Colonic mucosa (tissue), 4 donors: ENCODE measurements at regions not wholly inside any gene's neighbourhood (a gene's known extent, or its start where the extent isn't known, plus 50 kb on each side); places are given as distances from the start of the nearest gene placed in this dataset.
"Not testable (repeated sequence)": the region's sequence is repeated elsewhere in the genome, so short reads cannot be mapped to it uniquely, and the experiment has no call there.

Source experiments
- DNase-seq: peaks from one replicate; pipeline ENCODE4 v3.0.0-alpha.2; 2020
- H3K27ac ChIP-seq: fragments of 200-600 bp; one replicate; pipeline ENCODE4 v1.8.0; 2021
- H3K27me3 ChIP-seq: fragments of 200-600 bp; one replicate; pipeline ENCODE4 v1.8.0; 2021
- H3K36me3 ChIP-seq: fragments of 200-600 bp; one replicate; pipeline ENCODE4 v1.8.0; 2021
- H3K4me1 ChIP-seq: fragments of 200-600 bp; one replicate; pipeline ENCODE4 v1.8.0; 2021; ENCODE audit warnings: mild to moderate bottlenecking
- H3K4me3 ChIP-seq: fragments of 200-600 bp; one replicate; pipeline ENCODE4 v1.8.0; 2021
- H3K9ac ChIP-seq, 2 donors: one replicate each; pipeline ENCODE4 v1.7.0; 2013; ENCODE audit warnings: control low read depth in 2 of 2, low read depth in 2 of 2, low read length in 2 of 2
- H3K9me3 ChIP-seq: fragments of 200-600 bp; one replicate; pipeline ENCODE4 v1.8.0; 2021
- intact Hi-C: fragments of 100-400 bp; cut with DNase I; formaldehyde crosslinking; loops from one replicate; pipeline ENCODE4 v1.14.1; 2022
- TF ChIP-seq, protein P1 (sequence below): fragments of 200-600 bp; IDR thresholded peaks from one replicate; pipeline ENCODE4 v1.8.0; 2022; ENCODE audit warnings: antibody characterized with exemption, mild to moderate bottlenecking
- donor health status: healthy.
- donor health status: DM: no; HTN: no; CAD: no.
- donor health status: DM: no; HTN: no; CAD: no.

DNA sequence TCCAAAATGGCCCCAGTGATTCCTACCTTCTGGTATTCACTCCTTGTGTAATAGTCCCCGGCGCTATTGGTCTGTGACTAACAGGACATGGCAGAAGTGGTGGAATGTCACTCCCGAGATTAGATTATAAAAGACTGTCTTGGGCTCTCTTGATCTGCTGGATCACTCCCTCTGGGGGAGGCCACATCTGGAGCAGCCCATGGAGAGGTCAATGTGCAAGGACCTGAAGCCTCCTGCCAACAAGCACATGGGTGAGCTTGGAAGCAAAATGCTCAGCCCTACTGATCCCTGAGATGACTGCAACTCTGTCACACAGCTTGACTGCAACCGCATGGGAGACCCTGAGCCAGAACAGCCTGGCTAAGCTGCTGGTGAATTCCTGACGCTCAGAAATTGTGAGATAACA is 94.3 kb upstream of the GLI2 start:
- no peak overlapping the region for H3K9ac ChIP-seq
- no peaks in the 10 kb centered on the region for H3K9me3 ChIP-seq
- no peak overlapping the region for H3K27ac ChIP-seq
- no peak overlapping the region for H3K4me3 ChIP-seq
- no peaks in the 10 kb centered on the region for H3K36me3 ChIP-seq
- intact Hi-C loops = no loop called here
- no peak for DNase-seq
- H3K27me3 ChIP-seq = no peaks in the 10 kb centered on the region
- TF ChIP-seq, protein P1, sequence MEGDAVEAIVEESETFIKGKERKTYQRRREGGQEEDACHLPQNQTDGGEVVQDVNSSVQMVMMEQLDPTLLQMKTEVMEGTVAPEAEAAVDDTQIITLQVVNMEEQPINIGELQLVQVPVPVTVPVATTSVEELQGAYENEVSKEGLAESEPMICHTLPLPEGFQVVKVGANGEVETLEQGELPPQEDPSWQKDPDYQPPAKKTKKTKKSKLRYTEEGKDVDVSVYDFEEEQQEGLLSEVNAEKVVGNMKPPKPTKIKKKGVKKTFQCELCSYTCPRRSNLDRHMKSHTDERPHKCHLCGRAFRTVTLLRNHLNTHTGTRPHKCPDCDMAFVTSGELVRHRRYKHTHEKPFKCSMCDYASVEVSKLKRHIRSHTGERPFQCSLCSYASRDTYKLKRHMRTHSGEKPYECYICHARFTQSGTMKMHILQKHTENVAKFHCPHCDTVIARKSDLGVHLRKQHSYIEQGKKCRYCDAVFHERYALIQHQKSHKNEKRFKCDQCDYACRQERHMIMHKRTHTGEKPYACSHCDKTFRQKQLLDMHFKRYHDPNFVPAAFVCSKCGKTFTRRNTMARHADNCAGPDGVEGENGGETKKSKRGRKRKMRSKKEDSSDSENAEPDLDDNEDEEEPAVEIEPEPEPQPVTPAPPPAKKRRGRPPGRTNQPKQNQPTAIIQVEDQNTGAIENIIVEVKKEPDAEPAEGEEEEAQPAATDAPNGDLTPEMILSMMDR = no peak
- no peaks in the 10 kb centered on the region for H3K4me1 ChIP-seq

DNA sequence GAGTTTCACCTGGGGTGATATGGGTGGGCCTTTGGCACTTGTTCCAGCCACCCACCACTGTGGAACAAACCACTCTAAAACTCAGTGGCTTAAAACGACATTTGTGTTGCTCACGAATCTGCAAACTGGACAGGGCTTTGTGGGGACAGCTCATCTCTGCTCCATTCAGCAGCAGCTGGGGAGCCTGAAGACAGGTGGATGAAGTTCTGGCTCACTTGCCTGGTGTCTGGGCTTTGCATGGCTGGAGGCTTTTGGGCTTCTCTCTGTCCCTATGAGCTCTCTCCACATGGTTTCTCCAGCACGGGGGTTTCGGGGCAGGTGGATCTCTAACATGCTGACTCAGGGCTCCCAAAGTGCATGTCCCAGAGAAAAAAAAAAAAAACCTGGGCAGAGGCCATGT is 93.0 kb upstream of the GLI2 start:
- H3K9me3 ChIP-seq = no peaks in the 10 kb centered on the region
- TF ChIP-seq, protein P1 = no peak
- no peaks in the 10 kb centered on the region for H3K27me3 ChIP-seq
- DNase-seq = no peak
- no peaks in the 10 kb centered on the region for H3K36me3 ChIP-seq
- H3K4me3 ChIP-seq = no peak overlapping the region
- intact Hi-C loops = no loop called here
- H3K9ac ChIP-seq = no peak overlapping the region
- no peak overlapping the region for H3K27ac ChIP-seq
- no peaks in the 10 kb centered on the region for H3K4me1 ChIP-seq

DNA sequence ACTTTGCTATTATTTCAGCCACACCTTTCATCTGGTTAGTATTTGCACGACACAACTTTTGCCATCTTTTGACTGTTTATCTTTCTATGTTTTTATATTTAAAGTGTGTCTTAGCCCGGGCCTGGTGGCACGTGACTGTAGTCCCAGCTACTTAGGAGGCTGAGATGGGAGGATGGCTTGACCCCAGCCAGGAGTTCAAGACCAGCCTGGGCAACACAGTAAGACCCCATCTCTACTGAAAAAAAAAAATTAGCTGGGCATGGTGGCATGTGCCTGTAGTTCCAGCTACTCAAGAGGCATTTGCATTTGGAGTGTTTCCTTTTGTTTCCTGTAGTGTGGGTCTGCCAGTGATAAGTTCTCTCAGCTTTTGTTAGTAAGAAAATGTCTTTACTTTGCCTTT is 88.7 kb upstream of the GLI2 start:
- Histone ChIP-seq H3K9ac (no peak overlapping the region), H3K9me3 (no peaks in the 10 kb centered on the region), H3K27me3 (no peaks in the 10 kb centered on the region), H3K4me3 (no peak overlapping the region), H3K27ac (no peak overlapping the region), H3K36me3 (no peaks in the 10 kb centered on the region), H3K4me1 (no peaks in the 10 kb centered on the region)
- TF ChIP-seq, protein P1 = no peak
- no peak for DNase-seq
- intact Hi-C loops = no loop called here

DNA sequence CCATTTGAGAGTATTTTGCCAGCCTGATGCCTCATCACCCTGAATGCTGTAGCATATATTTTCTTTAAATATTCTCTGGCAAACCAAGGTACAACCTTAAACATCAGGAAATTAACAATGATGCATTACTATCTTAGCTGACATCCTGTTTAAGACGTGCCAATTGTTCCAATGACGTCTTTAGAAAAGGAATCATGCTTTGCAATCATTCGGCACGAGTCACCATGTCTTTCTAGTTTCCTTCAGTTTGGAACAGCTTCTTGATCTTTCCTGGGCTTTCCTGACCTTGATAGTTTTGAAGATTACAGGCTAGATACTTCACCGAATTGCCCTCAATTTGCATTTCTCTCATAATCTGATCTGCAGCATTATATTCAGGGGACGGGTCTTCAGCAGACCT is 88.2 kb upstream of the GLI2 start:
- Histone ChIP-seq H3K36me3 (no peaks in the 10 kb centered on the region), H3K27ac (no peak overlapping the region), H3K9me3 (no peaks in the 10 kb centered on the region), H3K27me3 (no peaks in the 10 kb centered on the region), H3K9ac (no peak overlapping the region), H3K4me1 (no peaks in the 10 kb centered on the region), H3K4me3 (no peak overlapping the region)
- TF ChIP-seq, protein P1 = no peak
- DNase-seq = no peak
- intact Hi-C loops = no loop called here

DNA sequence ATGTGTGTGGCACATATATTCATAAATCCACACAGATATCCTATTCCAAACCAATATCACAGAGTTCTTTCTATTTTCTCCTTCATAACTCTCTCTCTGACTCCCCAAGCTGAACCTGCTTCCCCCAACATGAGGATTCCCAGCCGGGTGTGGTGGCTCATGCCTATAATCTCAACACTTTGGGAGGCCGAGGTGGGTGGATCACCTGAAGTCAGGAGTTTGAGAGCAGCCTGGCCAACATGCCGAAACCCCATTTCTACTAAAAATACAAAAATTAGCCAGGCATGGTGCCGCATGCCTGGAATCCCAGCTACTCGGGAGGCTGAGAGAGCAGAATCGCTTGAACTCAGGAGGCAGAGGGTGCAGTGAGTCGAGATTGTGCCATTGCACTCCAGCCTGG is 86.3 kb upstream of the GLI2 start:
- H3K27me3 ChIP-seq, H3K36me3 ChIP-seq, H3K4me3 ChIP-seq, H3K9ac ChIP-seq, H3K9me3 ChIP-seq, intact Hi-C loops, H3K4me1 ChIP-seq, H3K27ac ChIP-seq, DNase-seq: not testable (repeated sequence)

DNA sequence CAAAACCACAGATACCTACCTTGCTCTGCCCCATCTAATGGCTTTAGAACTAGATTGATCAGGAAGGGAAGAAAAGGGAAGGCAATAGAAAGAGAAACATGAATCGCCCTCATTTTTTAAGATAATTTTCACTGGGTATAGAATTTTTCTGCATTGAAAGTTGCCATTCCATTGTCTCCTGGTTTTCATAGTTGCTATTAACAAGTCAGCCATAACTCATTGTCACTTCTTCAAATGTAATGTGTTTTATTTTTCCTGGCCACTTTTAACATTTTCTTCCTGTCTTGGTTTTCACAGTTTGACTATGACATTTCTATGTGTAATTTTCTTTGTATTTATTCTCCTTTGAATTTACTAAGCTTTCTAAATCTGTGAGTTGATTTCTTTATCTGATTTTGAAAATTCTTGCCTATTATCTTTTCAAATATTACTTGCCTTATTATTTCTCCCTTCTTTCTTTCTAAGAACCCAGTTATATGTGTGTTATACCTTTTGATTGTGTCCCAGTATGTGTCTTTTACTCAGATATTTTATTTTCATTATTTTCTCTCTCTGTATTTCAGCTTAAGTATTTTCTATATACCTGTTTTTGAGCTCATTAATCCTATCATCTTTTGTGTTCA is 85.5 kb upstream of the GLI2 start:
- H3K9ac ChIP-seq = no peak overlapping the region
- no peak overlapping the region for H3K4me3 ChIP-seq
- no peak overlapping the region for H3K27ac ChIP-seq
- H3K9me3 ChIP-seq = no peaks in the 10 kb centered on the region
- DNase-seq = no peak
- intact Hi-C loops = no loop called here
- H3K27me3 ChIP-seq = no peaks in the 10 kb centered on the region
- no peaks in the 10 kb centered on the region for H3K36me3 ChIP-seq
- TF ChIP-seq, protein P1 = no peak
- H3K4me1 ChIP-seq = no peaks in the 10 kb centered on the region
